VCaP (cell line): ENCODE measurements at regions not wholly inside any gene's neighbourhood (a gene's known extent, or its start where the extent isn't known, plus 50 kb on each side); places are given as distances from the start of the nearest gene placed in this dataset.

Experiments used
- H3K27ac ChIP-seq: fragments of 450-650 bp; 2 replicates; pipeline ENCODE4 v1.5.1; 2017
- CTCF ChIP-seq: fragments of 450-650 bp; conservative IDR thresholded peaks from 2 replicates; pipeline ENCODE4 v1.5.1; 2017; ENCODE audit warnings: mild to moderate bottlenecking, moderate library complexity

GRCh38 chr1:95496773-95497172 is 262.8 kb downstream of the RWDD3 start:
- TF ChIP-seq CTCF: no peak
- H3K27ac ChIP-seq: no peak overlapping the region

- TF ChIP-seq CTCF: no peak
- H3K27ac ChIP-seq: no peak overlapping the region
These were observed 263.6 kb downstream of the RWDD3 start for GRCh38 chr1:95497566-95497965.

DNA sequence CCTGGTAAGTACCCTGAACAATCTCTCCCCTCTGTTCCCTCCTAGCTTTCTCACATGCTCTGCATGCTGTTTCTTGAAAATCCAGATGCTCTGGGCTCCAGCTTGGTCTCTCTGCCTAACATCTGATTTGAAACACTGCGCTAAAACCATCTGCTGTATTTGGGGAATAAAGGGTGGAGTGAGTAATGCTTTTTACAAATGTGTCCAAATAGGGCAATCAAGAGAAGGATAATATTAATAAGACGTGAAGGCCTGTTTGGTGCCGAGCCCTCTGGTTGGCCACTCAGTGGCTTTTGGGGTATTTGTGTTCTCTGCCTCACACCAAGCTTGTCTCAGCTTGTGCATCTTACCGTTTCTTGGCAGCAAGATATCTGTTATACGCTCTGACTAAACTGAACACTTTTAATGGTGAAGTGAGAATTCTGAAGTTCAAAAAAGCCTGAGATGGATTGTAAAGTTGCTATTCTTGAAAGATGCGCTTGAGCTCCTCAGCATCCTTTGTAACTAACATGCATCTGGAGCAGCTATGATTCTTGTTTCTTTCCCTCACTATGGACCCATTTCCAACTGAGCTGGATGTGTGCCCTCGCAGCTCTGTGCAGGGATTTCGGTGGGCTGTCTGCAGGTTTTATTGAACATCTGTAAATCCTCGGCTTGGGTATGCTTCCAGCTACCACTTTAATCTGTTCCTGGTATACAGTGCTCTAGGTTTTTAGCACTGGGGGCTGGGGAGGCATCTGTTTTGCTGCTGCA is 269.4 kb downstream of the RWDD3 start:
- H3K27ac ChIP-seq: no peak overlapping the region
- TF ChIP-seq CTCF: no peak

DNA sequence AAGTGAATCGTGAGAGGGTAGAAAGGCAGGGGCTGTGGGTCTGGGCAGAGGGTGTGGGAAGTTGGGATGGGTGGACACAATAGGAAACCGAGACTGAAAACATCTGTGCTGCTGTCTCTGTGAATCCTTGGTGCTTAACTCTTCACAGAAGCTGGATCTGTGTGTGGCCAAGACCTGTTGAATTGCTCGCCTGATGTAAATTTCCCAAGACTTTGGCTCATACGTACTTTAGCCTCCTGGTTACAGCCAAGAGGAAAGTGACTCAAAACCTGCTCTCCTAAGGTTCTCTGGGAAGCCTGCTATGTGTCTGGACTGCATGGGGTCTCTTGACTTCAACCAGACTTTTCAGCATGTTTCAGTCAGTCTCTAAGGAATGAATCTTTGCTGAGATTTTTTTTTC is 270.3 kb downstream of the RWDD3 start:
- TF ChIP-seq CTCF: no peak
- no peak overlapping the region for H3K27ac ChIP-seq

GRCh38 chr1:95506736-95507414 is 272.9 kb downstream of the RWDD3 start:
- H3K27ac ChIP-seq: no peak overlapping the region
- TF ChIP-seq CTCF: no peak

GRCh38 chr1:95509989-95510388 is 276.0 kb downstream of the RWDD3 start:
- TF ChIP-seq CTCF: no peak
- H3K27ac ChIP-seq: no peak overlapping the region

DNA sequence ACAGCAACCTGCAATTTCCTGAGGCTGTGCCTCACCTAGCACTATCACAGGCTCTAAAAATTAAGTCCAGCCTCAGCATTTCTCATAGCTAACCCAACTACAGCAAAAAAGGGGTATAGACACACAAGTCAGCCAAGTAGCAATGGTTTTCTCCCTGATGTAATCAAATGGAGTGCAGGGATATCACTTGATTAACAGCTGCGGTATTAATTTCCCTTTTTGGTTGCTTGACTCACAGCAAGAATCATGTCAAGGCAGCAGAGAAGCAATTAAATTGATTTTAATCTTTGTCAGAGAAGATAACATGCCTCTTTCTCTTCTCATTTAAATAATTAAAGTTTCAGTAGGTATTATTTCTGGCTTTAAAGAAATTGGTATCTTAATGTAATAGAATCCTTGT is 278.9 kb downstream of the RWDD3 start:
- TF ChIP-seq CTCF: no peak
- no peak overlapping the region for H3K27ac ChIP-seq
